ENCODE measurements at regions not wholly inside any gene's neighbourhood (a gene's known extent, or its start where the extent isn't known, plus 50 kb on each side); places are given as distances from the start of the nearest gene placed in this dataset.

GRCh38 chr12:132396657-132397056, 67.3 kb upstream of the GALNT9 start:
- no peak overlapping the region for H3K27ac Mint-ChIP-seq (ENCODE audit: unreplicated experiment)
- TF ChIP-seq, protein P1, sequence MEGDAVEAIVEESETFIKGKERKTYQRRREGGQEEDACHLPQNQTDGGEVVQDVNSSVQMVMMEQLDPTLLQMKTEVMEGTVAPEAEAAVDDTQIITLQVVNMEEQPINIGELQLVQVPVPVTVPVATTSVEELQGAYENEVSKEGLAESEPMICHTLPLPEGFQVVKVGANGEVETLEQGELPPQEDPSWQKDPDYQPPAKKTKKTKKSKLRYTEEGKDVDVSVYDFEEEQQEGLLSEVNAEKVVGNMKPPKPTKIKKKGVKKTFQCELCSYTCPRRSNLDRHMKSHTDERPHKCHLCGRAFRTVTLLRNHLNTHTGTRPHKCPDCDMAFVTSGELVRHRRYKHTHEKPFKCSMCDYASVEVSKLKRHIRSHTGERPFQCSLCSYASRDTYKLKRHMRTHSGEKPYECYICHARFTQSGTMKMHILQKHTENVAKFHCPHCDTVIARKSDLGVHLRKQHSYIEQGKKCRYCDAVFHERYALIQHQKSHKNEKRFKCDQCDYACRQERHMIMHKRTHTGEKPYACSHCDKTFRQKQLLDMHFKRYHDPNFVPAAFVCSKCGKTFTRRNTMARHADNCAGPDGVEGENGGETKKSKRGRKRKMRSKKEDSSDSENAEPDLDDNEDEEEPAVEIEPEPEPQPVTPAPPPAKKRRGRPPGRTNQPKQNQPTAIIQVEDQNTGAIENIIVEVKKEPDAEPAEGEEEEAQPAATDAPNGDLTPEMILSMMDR (IDR thresholded peaks at IDR 0.05) = no peak
- no peak overlapping the region for H3K4me3 Mint-ChIP-seq (ENCODE audit: unreplicated experiment)
- DNase-seq (ENCODE audit: extremely low spot score, unreplicated experiment) = no peak
- H3K9me3 Mint-ChIP-seq (ENCODE audit: unreplicated experiment) = no peaks in the 10 kb centered on the region
- H3K27me3 Mint-ChIP-seq (ENCODE audit: unreplicated experiment) = peaks cover 14% of the 10 kb centered on the region
- H3K36me3 Mint-ChIP-seq (ENCODE audit: unreplicated experiment) = no peaks in the 10 kb centered on the region
- peaks cover 1% of the 10 kb centered on the region for H3K4me1 Mint-ChIP-seq (ENCODE audit: unreplicated experiment)

- no peak overlapping the region for H3K4me3 Mint-ChIP-seq (ENCODE audit: unreplicated experiment)
- DNase-seq (ENCODE audit: extremely low spot score, unreplicated experiment) = no peak
- peaks cover 12% of the 10 kb centered on the region for H3K27me3 Mint-ChIP-seq (ENCODE audit: unreplicated experiment)
Observed at GRCh38 chr12:132395908-132396305, 66.5 kb upstream of the GALNT9 start.

GRCh38 chr12:132395192-132395907, 66.0 kb upstream of the GALNT9 start:
- Mint-ChIP-seq H3K4me1 (ENCODE audit: unreplicated experiment) (peaks cover 1% of the 10 kb centered on the region), H3K4me3 (ENCODE audit: unreplicated experiment) (no peak overlapping the region), H3K36me3 (ENCODE audit: unreplicated experiment) (no peaks in the 10 kb centered on the region), H3K27ac (ENCODE audit: unreplicated experiment) (no peak overlapping the region), H3K27me3 (ENCODE audit: unreplicated experiment) (peaks cover 9% of the 10 kb centered on the region), H3K9me3 (ENCODE audit: unreplicated experiment) (no peaks in the 10 kb centered on the region)
- DNase-seq (ENCODE audit: extremely low spot score, unreplicated experiment) = no peak
- TF ChIP-seq, protein P1 (IDR thresholded peaks at IDR 0.05) = no peak

More at GRCh38 chr12:132395908-132396305, 66.5 kb upstream of the GALNT9 start:
- no peaks in the 10 kb centered on the region for H3K36me3 Mint-ChIP-seq (ENCODE audit: unreplicated experiment)
- no peaks in the 10 kb centered on the region for H3K9me3 Mint-ChIP-seq (ENCODE audit: unreplicated experiment)
- TF ChIP-seq, protein P1 (IDR thresholded peaks at IDR 0.05) = no peak
- H3K4me1 Mint-ChIP-seq (ENCODE audit: unreplicated experiment) = peaks cover 1% of the 10 kb centered on the region
- H3K27ac Mint-ChIP-seq (ENCODE audit: unreplicated experiment) = no peak overlapping the region

DNA sequence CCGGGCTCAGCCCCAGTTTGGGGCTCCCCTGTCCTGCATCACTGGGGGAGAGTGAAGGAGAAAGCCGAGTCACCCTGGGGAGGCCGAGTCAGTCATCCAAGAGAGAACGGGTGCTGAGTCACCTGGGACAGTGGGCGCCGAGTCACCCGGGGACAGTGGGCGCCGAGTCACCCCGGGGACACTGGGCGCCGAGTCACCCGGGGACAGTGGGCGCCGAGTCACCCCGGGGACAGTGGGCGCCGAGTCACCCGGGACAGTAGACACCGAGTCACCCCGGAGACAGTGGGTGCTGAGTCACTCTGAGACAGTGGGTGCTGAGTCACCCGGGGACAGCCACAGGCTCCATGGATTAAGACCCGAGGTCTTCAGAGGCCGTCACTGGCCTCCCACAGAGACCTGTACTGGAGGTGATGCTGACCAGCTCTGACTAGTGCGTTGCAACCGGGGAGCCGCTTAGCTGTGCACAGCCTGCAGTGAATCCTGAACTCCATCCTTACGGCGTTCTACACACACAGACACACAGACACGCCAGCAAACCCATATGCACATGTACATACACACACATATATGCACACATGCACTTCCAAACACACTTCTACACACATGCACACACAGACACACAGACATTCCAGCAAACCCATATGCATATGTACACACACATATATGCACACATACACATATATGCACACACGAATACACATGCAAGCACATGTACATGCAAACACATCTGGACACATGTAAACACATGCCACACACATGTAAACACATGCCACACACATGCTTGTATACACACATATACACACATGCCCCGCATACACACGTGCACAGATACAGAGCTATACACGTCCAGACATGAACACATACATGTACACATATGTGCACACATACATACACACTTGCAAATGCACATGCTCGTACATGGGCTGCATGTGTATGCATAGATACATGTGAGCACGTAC, 64.9 kb upstream of the GALNT9 start:
- no peak for DNase-seq (ENCODE audit: extremely low spot score, unreplicated experiment)
- TF ChIP-seq, protein P1 (IDR thresholded peaks at IDR 0.05) = no peak
- Mint-ChIP-seq H3K27ac (ENCODE audit: unreplicated experiment) (no peak overlapping the region), H3K36me3 (ENCODE audit: unreplicated experiment) (no peaks in the 10 kb centered on the region), H3K9me3 (ENCODE audit: unreplicated experiment) (no peaks in the 10 kb centered on the region), H3K4me1 (ENCODE audit: unreplicated experiment) (no peaks in the 10 kb centered on the region), H3K4me3 (ENCODE audit: unreplicated experiment) (no peak overlapping the region), H3K27me3 (ENCODE audit: unreplicated experiment) (peaks cover 9% of the 10 kb centered on the region)
